Endothelial cell of umbilical vein (primary cell): ENCODE measurements at regions not wholly inside any gene's neighbourhood (a gene's known extent, or its start where the extent isn't known, plus 50 kb on each side); places are given as distances from the start of the nearest gene placed in this dataset.

ENCODE experiments used
- BruUV-seq: library from RNA; stranded (reverse); fragments of 400-500 nt; replicated peaks from 2 replicates; lab custom pipeline; 2021; lab: Mats Ljungman, UMichigan
- CTCF ChIA-PET: fragments of 300-600, 350-600 bp; sonication (Branson Sonifier 250); formaldehyde crosslinking; loops from one replicate; lab custom pipeline; 2021; ENCODE audit warnings: antibody characterized with exemption, inconsistent platforms; lab: Charles Lee
- POLR2A ChIA-PET: fragments of 300-600, 350-600 bp; sonication (Branson Sonifier 250); formaldehyde crosslinking; loops from one replicate; lab custom pipeline; 2021; ENCODE audit warnings: antibody characterized with exemption, inconsistent platforms; lab: Charles Lee
- DNase-seq: peaks from one replicate; pipeline ENCODE4 v3.0.0-alpha.2; 2011; ENCODE audit warnings: low read depth, low spot score
- FAIRE-seq: peaks from 2 replicates; lab custom pipeline; 2011; peaks lifted over from hg19 to GRCh38; lab: Jason Lieb, UNC
- H2AFZ ChIP-seq: 2 replicates; pipeline ENCODE4 v1.6.0; 2012; ENCODE audit warnings: low read depth, low read length, control low read depth, inconsistent platforms
- H3K27ac ChIP-seq: 2 replicates; pipeline ENCODE4 v1.5.1; 2011; ENCODE audit warnings: low read depth, mild to moderate bottlenecking, control low read depth, low read length, moderate library complexity; ENCODE audit not compliant: insufficient read depth
- H3K27me3 ChIP-seq, 2 experiments: 2 replicates each; pipeline versions ENCODE4 v1.6.0 to v1.6.1; 2011; ENCODE audit warnings: low read length in 2 of 2, mixed read lengths in 1 of 2; ENCODE audit not compliant: control insufficient read depth in 2 of 2, insufficient read depth in 2 of 2
- H3K36me3 ChIP-seq, 2 experiments: 2 replicates in 1 of 2; 3 replicates in 1 of 2; pipeline ENCODE4 v1.5.1; 2011; ENCODE audit warnings: low read length in 2 of 2, mild to moderate bottlenecking in 1 of 2, moderate library complexity in 1 of 2; ENCODE audit not compliant: control insufficient read depth in 2 of 2, insufficient read depth in 2 of 2; ENCODE audit errors: extremely low read depth in 1 of 2
- H3K4me1 ChIP-seq: 3 replicates; pipeline ENCODE4 v1.5.1; 2011; ENCODE audit warnings: mild to moderate bottlenecking, low read length; ENCODE audit not compliant: control insufficient read depth, insufficient read depth; ENCODE audit errors: extremely low read depth
- H3K4me2 ChIP-seq: 2 replicates; pipeline ENCODE4 v1.6.1; 2011; ENCODE audit warnings: low read length, control low read depth, mixed read lengths; ENCODE audit not compliant: insufficient read depth
- H3K4me3 ChIP-seq, 3 experiments: fragments of 200-600 bp in 1 of 3; sonication (generic), shearing (Covaris generic) in 1 of 3; replicated peaks in 1 of 3; 2 replicates each; pipeline ENCODE4 v1.5.1; 2011 to 2016; ENCODE audit warnings: control low read depth in 3 of 3, low read length in 3 of 3, mild to moderate bottlenecking in 2 of 3, inconsistent platforms in 1 of 3, low read depth in 1 of 3, moderate library complexity in 1 of 3; ENCODE audit not compliant: insufficient read depth in 1 of 3
- H3K79me2 ChIP-seq: 2 replicates; pipeline ENCODE4 v1.6.0; 2012; ENCODE audit warnings: low read length, inconsistent platforms; ENCODE audit not compliant: control insufficient read depth, insufficient read depth
- H3K9ac ChIP-seq: replicated peaks from 2 replicates; pipeline ENCODE3; 2011; ENCODE audit warnings: low read length, control low read depth; ENCODE audit not compliant: insufficient read depth; ENCODE audit errors: extremely low read depth
- H3K9me1 ChIP-seq: replicated peaks from 3 replicates; pipeline ENCODE4 v1.6.0; 2011; ENCODE audit warnings: mild to moderate bottlenecking, low read length; ENCODE audit not compliant: control insufficient read depth, insufficient read depth; ENCODE audit errors: extremely low read depth
- H3K9me3 ChIP-seq: replicated peaks from 2 replicates; pipeline ENCODE4 v1.5.1; 2012; ENCODE audit warnings: low read length, inconsistent platforms; ENCODE audit not compliant: control insufficient read depth, insufficient read depth
- H4K20me1 ChIP-seq: replicated peaks from 2 replicates; pipeline ENCODE3; 2011; ENCODE audit warnings: mild to moderate bottlenecking, low read length; ENCODE audit not compliant: control insufficient read depth, insufficient read depth; ENCODE audit errors: extremely low read depth
- CTCF ChIP-seq, 2 donors: IDR thresholded peaks; 1 replicate in 1 of 2; 2 replicates in 1 of 2; pipeline ENCODE4 v1.5.1; 2011; ENCODE audit warnings: low read length in 2 of 2, mild to moderate bottlenecking in 2 of 2, moderate library complexity in 2 of 2, control low read depth in 1 of 2, inconsistent platforms in 1 of 2, low read depth in 1 of 2; ENCODE audit not compliant: insufficient read depth in 1 of 2; ENCODE audit errors: extremely low read depth in 1 of 2
- EZH2 ChIP-seq: IDR thresholded peaks from 2 replicates; pipeline ENCODE4 v1.6.1; 2012; ENCODE audit warnings: borderline replicate concordance, low read depth, mild to moderate bottlenecking, moderate library complexity, low read length, inconsistent platforms; ENCODE audit not compliant: severe bottlenecking
- FOS ChIP-seq: IDR thresholded peaks from 2 replicates; pipeline ENCODE4 v1.6.1; 2011; ENCODE audit warnings: mild to moderate bottlenecking, low read length, moderate library complexity, borderline replicate concordance; ENCODE audit not compliant: insufficient read depth
- GATA2 ChIP-seq: IDR thresholded peaks from 2 replicates; pipeline ENCODE4 v1.7.0; 2011; ENCODE audit warnings: low read depth, mild to moderate bottlenecking, moderate library complexity, mixed read lengths, low read length; ENCODE audit not compliant: insufficient read length, insufficient read depth
- JUN ChIP-seq: IDR thresholded peaks from 2 replicates; pipeline ENCODE4 v1.6.1; 2011; ENCODE audit warnings: borderline replicate concordance, low read depth; ENCODE audit not compliant: insufficient read length, insufficient read depth
- MAX ChIP-seq: IDR thresholded peaks from 2 replicates; pipeline ENCODE4 v1.6.1; 2011; ENCODE audit not compliant: insufficient read depth, insufficient read length
- MYC ChIP-seq: IDR thresholded peaks from one replicate; pipeline ENCODE4 v1.6.1; 2011; ENCODE audit warnings: mild to moderate bottlenecking, low read depth, low read length
- POLR2A ChIP-seq: IDR thresholded peaks from 2 replicates; pipeline ENCODE4 v1.6.1; 2012; ENCODE audit warnings: low read depth, mild to moderate bottlenecking, control low read depth, low read length
- POLR2AphosphoS5 ChIP-seq: IDR thresholded peaks from 2 replicates; pipeline ENCODE4 v1.6.1; 2012; ENCODE audit warnings: low read depth, mild to moderate bottlenecking, control low read depth, low read length, moderate library complexity; ENCODE audit not compliant: insufficient read depth
- dilution Hi-C: fragments of 300-500 bp; cut with MboI; formaldehyde crosslinking; loops from one replicate; pipeline ENCODE4 v1.15.0; 2019; ENCODE audit warnings: low sequenced_read_pairs; ENCODE audit not compliant: extremely low pct_ligation_motif_present
- intact Hi-C: fragments of 100-400 bp; cut with micrococcal nuclease; formaldehyde crosslinking; loops from one replicate; pipeline ENCODE4 v1.10.0; 2022

- dilution Hi-C loops = no loop called here
- Histone ChIP-seq H3K4me1 (peaks cover 67% of the 10 kb centered on the region), H3K4me3 (no peak overlapping the region), H3K9me3 (no peaks in the 10 kb centered on the region), H3K4me2 (no peak overlapping the region), H3K79me2 (peaks cover 89% of the 10 kb centered on the region), H3K36me3 (no peaks in the 10 kb centered on the region), H3K27ac (peak overlapping the region; percentile 18), H3K27me3 (no peaks in the 10 kb centered on the region), H3K9me1 (no peaks in the 10 kb centered on the region), H2AFZ (no peak overlapping the region), H3K9ac (no peak overlapping the region), H4K20me1 (peaks cover 2% of the 10 kb centered on the region)
- POLR2A ChIA-PET = no interaction called here
- CTCF ChIA-PET = no interaction called here
- peak; percentile 54 for FAIRE-seq
- no TSS peak for BruUV-seq
- peak; percentile 37 for DNase-seq
- intact Hi-C loops = no loop called here
- TF ChIP-seq GATA2 = no peak
- TF ChIP-seq EZH2 = no peak
- TF ChIP-seq POLR2A = no peak
- no peak for TF ChIP-seq MAX
- TF ChIP-seq CTCF (IDR thresholded peaks at IDR 0.05; ENCODE audit: extremely low read depth in 1 of 2, insufficient read depth in 1 of 2, low read depth in 1 of 2, low read length in 2 of 2) = no peak
- TF ChIP-seq POLR2AphosphoS5 = no peak
- no peak for TF ChIP-seq JUN
- no peak for TF ChIP-seq MYC
- TF ChIP-seq FOS = no peak
Measured at GRCh38 chr1:21341022-21341421, 50.8 kb upstream of the ECE1 start.
